Type B pancreatic cell (in vitro differentiated cells): ENCODE measurements at regions not wholly inside any gene's neighbourhood (a gene's known extent, or its start where the extent isn't known, plus 50 kb on each side); places are given as distances from the start of the nearest gene placed in this dataset.

Source experiments
- DNase-seq: peaks from one replicate; pipeline ENCODE4 v3.0.0; 2021; ENCODE audit warnings: mixed read lengths; ENCODE audit not compliant: unreplicated experiment; ENCODE audit errors: extremely low spot score
- H3K27ac Mint-ChIP-seq: 2 replicates; pipeline ENCODE4 v1.8.0; 2021; ENCODE audit warnings: mild to moderate bottlenecking, mixed read lengths
- H3K27me3 Mint-ChIP-seq: 2 replicates; pipeline ENCODE4 v1.8.0; 2021; ENCODE audit warnings: mixed read lengths
- H3K36me3 Mint-ChIP-seq: 2 replicates; pipeline ENCODE4 v1.8.0; 2021; ENCODE audit warnings: mixed read lengths
- H3K4me1 Mint-ChIP-seq: one replicate; pipeline ENCODE4 v1.8.0; 2021; ENCODE audit warnings: mixed read lengths; ENCODE audit not compliant: unreplicated experiment
- H3K4me3 Mint-ChIP-seq: 2 replicates; pipeline ENCODE4 v1.8.0; 2021; ENCODE audit warnings: mild to moderate bottlenecking, mixed read lengths
- H3K9me3 Mint-ChIP-seq: 2 replicates; pipeline ENCODE4 v1.8.0; 2021; ENCODE audit warnings: mixed read lengths
- TF ChIP-seq, protein P1 (sequence below): fragments of 200-600 bp; sonication (generic); conservative IDR thresholded peaks from 2 replicates; pipeline ENCODE4 v1.5.0; 2021; ENCODE audit warnings: antibody characterized with exemption, mild to moderate bottlenecking

DNA sequence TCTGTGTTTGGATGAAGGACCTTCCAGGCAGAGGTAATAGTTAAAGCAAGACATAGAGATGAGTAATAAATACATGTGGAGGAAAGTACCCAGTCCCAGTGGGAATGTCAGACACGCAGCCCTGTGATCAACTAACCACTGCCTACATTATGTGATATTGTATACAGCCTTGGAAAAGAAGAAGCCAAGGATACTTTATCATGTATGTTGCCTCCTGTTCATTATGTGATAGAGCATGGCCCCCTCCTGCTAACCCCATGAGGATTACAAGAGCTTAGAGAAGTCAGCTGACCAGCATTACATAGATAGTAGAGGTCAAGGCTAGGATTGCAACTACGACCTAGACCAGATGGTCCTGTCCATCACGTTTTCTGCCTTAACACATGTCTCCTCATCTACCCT is 497.0 kb upstream of the TNC start:
- Mint-ChIP-seq H3K27ac (no peak overlapping the region), H3K27me3 (peaks cover 16% of the 10 kb centered on the region), H3K4me1 (no peaks in the 10 kb centered on the region)

GRCh38 chr9:115615821-115616665 is 498.1 kb upstream of the TNC start:
- TF ChIP-seq, protein P1, sequence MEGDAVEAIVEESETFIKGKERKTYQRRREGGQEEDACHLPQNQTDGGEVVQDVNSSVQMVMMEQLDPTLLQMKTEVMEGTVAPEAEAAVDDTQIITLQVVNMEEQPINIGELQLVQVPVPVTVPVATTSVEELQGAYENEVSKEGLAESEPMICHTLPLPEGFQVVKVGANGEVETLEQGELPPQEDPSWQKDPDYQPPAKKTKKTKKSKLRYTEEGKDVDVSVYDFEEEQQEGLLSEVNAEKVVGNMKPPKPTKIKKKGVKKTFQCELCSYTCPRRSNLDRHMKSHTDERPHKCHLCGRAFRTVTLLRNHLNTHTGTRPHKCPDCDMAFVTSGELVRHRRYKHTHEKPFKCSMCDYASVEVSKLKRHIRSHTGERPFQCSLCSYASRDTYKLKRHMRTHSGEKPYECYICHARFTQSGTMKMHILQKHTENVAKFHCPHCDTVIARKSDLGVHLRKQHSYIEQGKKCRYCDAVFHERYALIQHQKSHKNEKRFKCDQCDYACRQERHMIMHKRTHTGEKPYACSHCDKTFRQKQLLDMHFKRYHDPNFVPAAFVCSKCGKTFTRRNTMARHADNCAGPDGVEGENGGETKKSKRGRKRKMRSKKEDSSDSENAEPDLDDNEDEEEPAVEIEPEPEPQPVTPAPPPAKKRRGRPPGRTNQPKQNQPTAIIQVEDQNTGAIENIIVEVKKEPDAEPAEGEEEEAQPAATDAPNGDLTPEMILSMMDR: no peak
- no peak for DNase-seq
- Mint-ChIP-seq H3K27me3 (peaks cover 21% of the 10 kb centered on the region), H3K4me3 (no peak overlapping the region), H3K4me1 (no peaks in the 10 kb centered on the region), H3K9me3 (peaks cover 8% of the 10 kb centered on the region), H3K27ac (no peak overlapping the region), H3K36me3 (peaks cover 7% of the 10 kb centered on the region)

More for the DNA sequence above, 497.0 kb upstream of the TNC start:
- TF ChIP-seq, protein P1: no peak
- no peak overlapping the region for H3K4me3 Mint-ChIP-seq
- H3K9me3 Mint-ChIP-seq: peaks cover 1% of the 10 kb centered on the region
- DNase-seq: no peak
- H3K36me3 Mint-ChIP-seq: peaks cover under 1% of the 10 kb centered on the region

DNA sequence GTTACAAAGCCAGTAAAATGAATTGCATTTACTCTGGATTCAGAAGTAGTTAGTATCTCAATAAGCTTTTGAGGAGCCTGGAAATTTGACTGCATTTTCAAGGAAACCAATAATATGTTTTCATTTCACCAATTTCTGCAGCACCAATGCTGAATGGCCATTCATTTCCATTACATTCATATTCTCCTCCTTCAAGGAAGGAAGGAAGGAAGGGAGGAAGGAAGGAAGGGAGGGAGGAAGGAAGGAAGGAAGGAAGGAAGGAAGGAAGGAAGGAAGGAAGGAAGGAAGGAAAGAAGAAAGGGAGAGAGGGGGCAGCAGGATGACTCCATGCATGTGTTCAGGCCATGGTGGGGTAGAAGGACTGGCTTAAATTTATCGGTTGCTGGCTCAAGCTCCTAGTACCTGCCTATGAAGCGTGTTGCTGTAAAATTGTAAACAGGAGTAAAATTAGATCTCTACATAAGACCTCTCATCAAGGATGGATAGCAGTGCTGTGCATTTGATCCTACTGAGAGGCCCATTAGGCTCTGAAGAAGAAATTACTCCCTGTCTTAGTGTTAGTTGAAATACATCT is 498.8 kb upstream of the TNC start:
- Mint-ChIP-seq H3K36me3 (peaks cover 7% of the 10 kb centered on the region), H3K4me3 (no peak overlapping the region), H3K27ac (no peak overlapping the region)

GRCh38 chr9:115625251-115625650 is 507.3 kb upstream of the TNC start:
- H3K4me3 Mint-ChIP-seq: no peak overlapping the region
- no peak for DNase-seq
- H3K27me3 Mint-ChIP-seq: peaks cover 3% of the 10 kb centered on the region
- no peak overlapping the region for H3K27ac Mint-ChIP-seq
- H3K36me3 Mint-ChIP-seq: peaks cover 4% of the 10 kb centered on the region
- peaks cover 4% of the 10 kb centered on the region for H3K9me3 Mint-ChIP-seq
- TF ChIP-seq, protein P1: no peak
- peaks cover 3% of the 10 kb centered on the region for H3K4me1 Mint-ChIP-seq

More for the DNA sequence above, 498.8 kb upstream of the TNC start:
- Mint-ChIP-seq H3K4me1 (no peaks in the 10 kb centered on the region), H3K9me3 (peaks cover 8% of the 10 kb centered on the region), H3K27me3 (peaks cover 14% of the 10 kb centered on the region)
- no peak for DNase-seq
- TF ChIP-seq, protein P1: no peak

- no peak overlapping the region for H3K4me3 Mint-ChIP-seq
- H3K36me3 Mint-ChIP-seq: no peaks in the 10 kb centered on the region
- DNase-seq: no peak
- peaks cover 3% of the 10 kb centered on the region for H3K4me1 Mint-ChIP-seq
- H3K27ac Mint-ChIP-seq: no peak overlapping the region
- no peaks in the 10 kb centered on the region for H3K27me3 Mint-ChIP-seq
- no peaks in the 10 kb centered on the region for H3K9me3 Mint-ChIP-seq
- TF ChIP-seq, protein P1: no peak
Measured at GRCh38 chr9:115625954-115626353, 508.0 kb upstream of the TNC start.
